ENCODE measurements at regions not wholly inside any gene's neighbourhood (a gene's known extent, or its start where the extent isn't known, plus 50 kb on each side); places are given as distances from the start of the nearest gene placed in this dataset.

DNA sequence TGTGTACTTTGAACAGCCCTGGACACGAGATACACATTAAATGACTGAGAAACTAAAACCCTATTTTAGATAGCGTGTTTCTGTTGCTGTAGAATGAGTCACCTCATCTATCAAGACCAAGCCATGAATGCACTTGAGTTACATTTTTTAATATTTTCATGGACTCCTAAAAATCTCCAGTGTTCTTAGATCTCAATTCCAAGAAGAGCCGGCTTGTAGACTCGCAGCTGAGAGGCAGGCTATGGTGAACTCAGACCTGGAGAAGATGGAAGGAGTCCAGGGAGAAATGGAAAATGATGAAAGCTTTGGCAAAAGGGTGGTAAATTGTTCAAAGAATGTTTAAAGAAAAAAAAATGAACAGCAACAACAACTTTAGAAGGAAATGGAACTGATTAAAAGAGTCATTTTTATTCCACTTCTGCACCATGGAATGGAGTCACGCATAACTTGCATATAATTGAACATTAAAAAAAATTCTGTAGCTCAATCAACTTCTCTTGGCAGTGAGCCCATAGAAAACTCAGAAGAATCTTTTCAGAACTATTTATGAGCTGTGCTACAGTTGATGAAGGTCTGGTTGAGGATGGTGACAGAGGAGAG is 129.8 kb downstream of the MXRA5 start:
- TF ChIP-seq, protein P1, sequence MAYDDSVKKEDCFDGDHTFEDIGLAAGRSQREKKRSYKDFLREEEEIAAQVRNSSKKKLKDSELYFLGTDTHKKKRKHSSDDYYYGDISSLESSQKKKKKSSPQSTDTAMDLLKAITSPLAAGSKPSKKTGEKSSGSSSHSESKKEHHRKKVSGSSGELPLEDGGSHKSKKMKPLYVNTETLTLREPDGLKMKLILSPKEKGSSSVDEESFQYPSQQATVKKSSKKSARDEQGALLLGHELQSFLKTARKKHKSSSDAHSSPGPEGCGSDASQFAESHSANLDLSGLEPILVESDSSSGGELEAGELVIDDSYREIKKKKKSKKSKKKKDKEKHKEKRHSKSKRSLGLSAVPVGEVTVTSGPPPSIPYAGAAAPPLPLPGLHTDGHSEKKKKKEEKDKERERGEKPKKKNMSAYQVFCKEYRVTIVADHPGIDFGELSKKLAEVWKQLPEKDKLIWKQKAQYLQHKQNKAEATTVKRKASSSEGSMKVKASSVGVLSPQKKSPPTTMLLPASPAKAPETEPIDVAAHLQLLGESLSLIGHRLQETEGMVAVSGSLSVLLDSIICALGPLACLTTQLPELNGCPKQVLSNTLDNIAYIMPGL (CRISPR knock-in tag; IDR thresholded peaks at IDR 0.05; ENCODE audit: borderline replicate concordance), result no peak
- TF ChIP-seq, protein P2, sequence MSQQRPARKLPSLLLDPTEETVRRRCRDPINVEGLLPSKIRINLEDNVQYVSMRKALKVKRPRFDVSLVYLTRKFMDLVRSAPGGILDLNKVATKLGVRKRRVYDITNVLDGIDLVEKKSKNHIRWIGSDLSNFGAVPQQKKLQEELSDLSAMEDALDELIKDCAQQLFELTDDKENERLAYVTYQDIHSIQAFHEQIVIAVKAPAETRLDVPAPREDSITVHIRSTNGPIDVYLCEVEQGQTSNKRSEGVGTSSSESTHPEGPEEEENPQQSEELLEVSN (IDR thresholded peaks at IDR 0.05; ENCODE audit: borderline replicate concordance, low read depth), result no peak
- no peak for ATAC-seq
- Histone ChIP-seq H3K9me3 (no peaks in the 10 kb centered on the region), H3K27ac (no peak overlapping the region), H3K4me2 (no peak overlapping the region), H3K4me1 (no peaks in the 10 kb centered on the region), H3K4me3 (no peak overlapping the region)
- ChIA-PET POLR2A (no interaction called here), CTCF (no interaction called here)
- no peak for FAIRE-seq
- 14% methylated on average over 5 of the region's 5 CpGs for WGBS (ENCODE audit: missing lambda C conversion rate)
- DNase-seq (ENCODE audit: low read depth in 1 of 2, low spot score in 1 of 2), result no peak

DNA sequence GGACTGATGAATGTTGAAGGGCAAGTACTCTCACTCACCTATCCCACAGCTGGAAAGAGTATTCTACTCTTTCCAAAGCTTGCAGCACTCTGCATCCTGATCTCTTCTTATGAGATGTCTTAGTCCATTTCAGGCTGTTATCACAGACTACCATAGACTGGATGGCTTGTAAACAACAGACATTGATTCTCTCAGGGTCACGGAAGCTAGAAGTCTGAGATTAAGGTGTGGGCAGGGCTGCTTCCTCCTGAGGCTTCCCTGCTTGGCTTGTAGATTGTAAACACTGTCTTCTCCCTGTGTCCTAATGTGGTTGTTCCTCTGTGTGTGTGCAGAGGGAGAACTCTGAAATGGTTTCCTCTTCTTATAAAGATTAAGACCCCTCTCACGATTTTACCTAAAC is 131.2 kb downstream of the MXRA5 start:
- Histone ChIP-seq H3K27ac (no peak overlapping the region), H3K4me1 (no peaks in the 10 kb centered on the region), H3K4me2 (no peak overlapping the region), H3K9me3 (no peaks in the 10 kb centered on the region), H3K4me3 (no peak overlapping the region)
- POLR2A ChIA-PET, result no interaction called here
- WGBS (ENCODE audit: missing lambda C conversion rate), result 3% methylated on average over 2 of the region's 2 CpGs
- TF ChIP-seq CHD2 (IDR thresholded peaks at IDR 0.05; ENCODE audit: low read length, partially characterized antibody) (no peak), SMC3 (IDR thresholded peaks at IDR 0.05) (no peak), NPAS2 (CRISPR knock-in tag; IDR thresholded peaks at IDR 0.05; ENCODE audit: borderline replicate concordance) (no peak), EHMT2 (IDR thresholded peaks at IDR 0.05; ENCODE audit: low read depth) (no peak), POLR2AphosphoS2 (conservative IDR thresholded peaks at IDR 0.05; ENCODE audit: low read length) (no peak), SREBF2 (IDR thresholded peaks at IDR 0.05) (no peak), FOXS1 (CRISPR knock-in tag; IDR thresholded peaks at IDR 0.05) (no peak), CBX8 (IDR thresholded peaks at IDR 0.05) (no peak), HEYL (CRISPR knock-in tag; IDR thresholded peaks at IDR 0.05) (no peak), ZFP36 (IDR thresholded peaks at IDR 0.05; ENCODE audit: borderline replicate concordance, partially characterized antibody) (no peak), KDM1A (IDR thresholded peaks at IDR 0.05; ENCODE audit: low read depth) (no peak), NR3C1 (IDR thresholded peaks at IDR 0.05) (no peak), RAD21 (conservative IDR thresholded peaks at IDR 0.05 in 1 of 2, IDR thresholded peaks at IDR 0.05 in 1 of 2) (no peak), ZSCAN20 (CRISPR knock-in tag; IDR thresholded peaks at IDR 0.05) (no peak)
- TF ChIP-seq, protein P3, sequence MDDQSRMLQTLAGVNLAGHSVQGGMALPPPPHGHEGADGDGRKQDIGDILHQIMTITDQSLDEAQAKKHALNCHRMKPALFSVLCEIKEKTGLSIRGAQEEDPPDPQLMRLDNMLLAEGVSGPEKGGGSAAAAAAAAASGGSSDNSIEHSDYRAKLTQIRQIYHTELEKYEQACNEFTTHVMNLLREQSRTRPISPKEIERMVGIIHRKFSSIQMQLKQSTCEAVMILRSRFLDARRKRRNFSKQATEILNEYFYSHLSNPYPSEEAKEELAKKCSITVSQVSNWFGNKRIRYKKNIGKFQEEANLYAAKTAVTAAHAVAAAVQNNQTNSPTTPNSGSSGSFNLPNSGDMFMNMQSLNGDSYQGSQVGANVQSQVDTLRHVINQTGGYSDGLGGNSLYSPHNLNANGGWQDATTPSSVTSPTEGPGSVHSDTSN (IDR thresholded peaks at IDR 0.05), result no peak
- TF ChIP-seq, protein P4, sequence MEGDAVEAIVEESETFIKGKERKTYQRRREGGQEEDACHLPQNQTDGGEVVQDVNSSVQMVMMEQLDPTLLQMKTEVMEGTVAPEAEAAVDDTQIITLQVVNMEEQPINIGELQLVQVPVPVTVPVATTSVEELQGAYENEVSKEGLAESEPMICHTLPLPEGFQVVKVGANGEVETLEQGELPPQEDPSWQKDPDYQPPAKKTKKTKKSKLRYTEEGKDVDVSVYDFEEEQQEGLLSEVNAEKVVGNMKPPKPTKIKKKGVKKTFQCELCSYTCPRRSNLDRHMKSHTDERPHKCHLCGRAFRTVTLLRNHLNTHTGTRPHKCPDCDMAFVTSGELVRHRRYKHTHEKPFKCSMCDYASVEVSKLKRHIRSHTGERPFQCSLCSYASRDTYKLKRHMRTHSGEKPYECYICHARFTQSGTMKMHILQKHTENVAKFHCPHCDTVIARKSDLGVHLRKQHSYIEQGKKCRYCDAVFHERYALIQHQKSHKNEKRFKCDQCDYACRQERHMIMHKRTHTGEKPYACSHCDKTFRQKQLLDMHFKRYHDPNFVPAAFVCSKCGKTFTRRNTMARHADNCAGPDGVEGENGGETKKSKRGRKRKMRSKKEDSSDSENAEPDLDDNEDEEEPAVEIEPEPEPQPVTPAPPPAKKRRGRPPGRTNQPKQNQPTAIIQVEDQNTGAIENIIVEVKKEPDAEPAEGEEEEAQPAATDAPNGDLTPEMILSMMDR (IDR thresholded peaks at IDR 0.05), result no peak
- TF ChIP-seq, protein P2 (IDR thresholded peaks at IDR 0.05; ENCODE audit: borderline replicate concordance, low read depth), result no peak
- TF ChIP-seq, protein P5, sequence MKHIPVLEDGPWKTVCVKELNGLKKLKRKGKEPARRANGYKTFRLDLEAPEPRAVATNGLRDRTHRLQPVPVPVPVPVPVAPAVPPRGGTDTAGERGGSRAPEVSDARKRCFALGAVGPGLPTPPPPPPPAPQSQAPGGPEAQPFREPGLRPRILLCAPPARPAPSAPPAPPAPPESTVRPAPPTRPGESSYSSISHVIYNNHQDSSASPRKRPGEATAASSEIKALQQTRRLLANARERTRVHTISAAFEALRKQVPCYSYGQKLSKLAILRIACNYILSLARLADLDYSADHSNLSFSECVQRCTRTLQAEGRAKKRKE (CRISPR knock-in tag; IDR thresholded peaks at IDR 0.05; ENCODE audit: low read depth), result no peak
- CTCF ChIA-PET, result no interaction called here
- FAIRE-seq (no peak), ATAC-seq (no peak), DNase-seq (ENCODE audit: low read depth in 1 of 2, low spot score in 1 of 2) (no peak)

Data from A549 (cell line).